GM18951 (cell line): ENCODE measurements at regions not wholly inside any gene's neighbourhood (a gene's known extent, or its start where the extent isn't known, plus 50 kb on each side); places are given as distances from the start of the nearest gene placed in this dataset.
"Not testable (repeated sequence)": the region's sequence is repeated elsewhere in the genome, so short reads cannot be mapped to it uniquely, and the experiment has no call there.

Source experiments
- POLR2A ChIP-seq: IDR thresholded peaks from 4 replicates; pipeline ENCODE4 v1.6.1; 2011; ENCODE audit warnings: mild to moderate bottlenecking; ENCODE audit not compliant: insufficient read length, insufficient read depth; ENCODE audit errors: extremely low read depth
- in situ Hi-C: fragments of 300-500 bp; cut with MboI; formaldehyde crosslinking; loops from one replicate; pipeline ENCODE4 v1.12.0; 2022; ENCODE audit warnings: low sequenced_read_pairs, mixed read lengths, inconsistent platforms; ENCODE audit not compliant: unreplicated experiment

DNA sequence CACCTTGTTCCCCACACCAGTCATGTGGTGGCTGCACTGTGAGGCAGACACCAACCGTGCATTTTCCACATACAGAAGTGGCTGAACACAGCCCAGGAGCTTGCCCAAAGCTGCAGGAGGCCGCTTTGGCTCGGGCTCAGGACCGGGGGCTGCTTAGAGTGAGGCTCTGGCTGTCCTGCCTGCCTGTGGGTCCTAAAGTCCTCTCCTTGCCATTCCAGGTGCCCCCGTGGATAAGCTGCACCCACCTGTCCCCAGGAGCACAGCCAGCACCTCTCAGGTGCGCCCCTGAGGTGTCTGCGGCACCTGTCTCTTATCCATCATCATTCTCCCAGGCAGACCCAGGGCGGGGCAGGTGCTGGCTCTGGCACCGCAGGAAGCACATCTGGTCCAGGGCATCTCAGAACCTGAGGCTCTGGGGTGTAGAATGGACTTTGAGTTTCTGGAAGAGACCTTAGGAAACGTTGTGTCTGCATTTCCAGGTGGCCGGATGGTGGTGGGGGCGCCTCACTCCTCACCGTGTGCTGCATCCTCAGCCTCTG, 180.5 kb upstream of the ZNF469 start:
- no peak for TF ChIP-seq POLR2A
- in situ Hi-C loops = no loop called here

DNA sequence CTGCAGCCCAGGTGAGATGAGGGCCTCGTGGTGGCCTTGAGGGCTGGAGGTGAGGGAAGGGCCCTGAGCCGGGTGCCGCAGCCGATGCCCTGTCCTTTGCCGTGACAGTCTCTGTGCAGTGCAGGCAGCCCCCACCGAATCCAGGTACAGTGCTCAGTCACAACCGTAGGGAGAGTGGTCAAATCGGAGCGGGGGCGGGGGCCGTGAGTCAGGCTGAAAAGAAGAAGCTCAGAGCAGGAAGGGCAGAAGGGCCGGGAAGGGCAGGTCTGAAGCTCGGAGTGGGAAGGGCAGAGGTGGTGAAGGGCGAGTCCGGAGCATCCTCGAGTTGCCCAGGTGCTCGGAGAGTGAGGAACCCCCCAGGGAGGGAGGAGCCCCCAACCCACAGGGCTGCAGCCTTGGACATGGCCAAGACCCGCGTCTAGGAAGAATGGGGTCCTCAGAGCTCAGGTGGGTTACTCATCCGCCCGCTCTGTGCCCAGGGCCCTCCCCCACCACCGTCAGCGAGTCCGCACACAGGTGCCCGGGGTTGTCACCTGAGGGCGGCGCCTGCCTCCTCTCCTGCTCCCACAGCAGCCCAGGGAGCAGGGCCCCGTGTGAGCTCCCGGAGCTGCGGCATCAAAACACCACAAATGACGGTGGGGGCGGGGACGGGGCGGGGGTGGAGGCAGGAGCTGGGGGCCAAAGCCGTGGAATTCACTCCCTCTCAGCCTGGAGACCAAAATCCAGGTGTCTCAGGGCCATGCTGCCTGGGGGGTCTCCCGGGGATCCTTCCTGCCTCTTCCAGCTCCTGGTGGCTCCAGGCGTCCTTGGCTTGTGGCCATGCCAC, 179.7 kb upstream of the ZNF469 start:
- in situ Hi-C loops = not testable (repeated sequence)

DNA sequence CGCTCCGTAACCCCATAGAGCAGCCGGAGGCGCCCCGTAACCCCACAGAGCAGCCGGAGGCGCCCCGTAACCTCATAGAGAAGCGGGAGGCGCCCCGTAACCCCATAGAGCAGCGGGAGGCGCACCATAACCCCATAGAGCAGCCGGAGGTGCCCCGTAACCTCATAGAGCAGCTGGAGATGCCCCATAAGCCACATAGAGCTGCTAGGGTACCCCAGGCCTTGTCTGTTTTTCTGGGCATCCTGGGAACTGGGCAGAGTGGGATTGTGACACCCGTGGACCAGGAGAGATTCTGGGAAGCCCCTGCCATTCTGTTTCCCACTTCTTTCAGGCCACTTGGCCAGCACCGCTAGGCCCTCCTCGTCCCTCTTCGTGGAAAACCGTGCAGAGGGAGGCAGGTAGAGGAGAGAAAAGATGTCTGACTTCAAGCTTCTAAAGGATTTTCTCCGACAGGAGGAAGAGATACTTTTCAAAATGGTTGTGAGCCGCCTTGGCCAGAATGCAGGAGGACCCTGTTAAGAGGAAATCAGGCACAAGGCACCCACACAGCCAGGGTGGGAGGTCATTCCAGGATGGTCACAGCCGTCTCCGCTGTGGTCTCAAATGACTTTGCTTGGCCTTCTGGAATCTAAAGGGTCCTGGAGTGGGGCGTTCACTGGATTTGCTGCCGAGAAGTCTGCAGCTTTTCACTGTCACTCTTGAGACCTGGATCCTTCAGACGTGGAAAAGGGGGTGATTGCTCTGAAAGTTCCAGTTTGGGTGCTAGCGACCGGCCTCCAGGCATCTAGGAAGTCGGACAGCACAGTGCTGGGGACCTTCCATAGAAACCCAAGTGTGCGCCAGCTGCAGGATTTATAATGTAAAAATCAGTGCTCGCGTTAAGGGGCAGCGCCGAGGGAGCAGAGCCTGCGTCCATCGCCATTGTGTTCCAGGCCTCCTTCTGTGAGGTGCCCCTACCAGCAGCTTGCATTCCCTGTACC, 178.3 kb upstream of the ZNF469 start:
- in situ Hi-C loops = not testable (repeated sequence)

DNA sequence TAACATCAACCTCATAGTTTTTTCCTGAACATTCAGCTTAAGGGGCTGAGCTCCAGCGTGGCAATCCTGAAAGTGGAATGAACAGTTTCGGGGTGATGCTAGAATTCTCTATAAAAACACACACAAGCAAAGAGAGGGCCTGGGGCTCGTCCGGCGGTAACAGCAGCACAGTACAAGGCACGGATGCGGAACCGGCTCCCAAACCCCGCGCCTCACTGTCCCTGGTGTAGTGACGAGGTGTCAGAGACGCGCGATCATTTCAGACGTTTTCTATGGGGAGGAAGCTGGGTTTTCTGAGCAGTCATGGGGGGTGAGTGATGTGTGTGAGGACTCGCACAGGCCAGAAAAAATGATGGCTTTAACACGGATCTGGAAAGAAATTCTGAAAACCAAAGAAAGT, 177.3 kb upstream of the ZNF469 start:
- in situ Hi-C loops = not testable (repeated sequence)

DNA sequence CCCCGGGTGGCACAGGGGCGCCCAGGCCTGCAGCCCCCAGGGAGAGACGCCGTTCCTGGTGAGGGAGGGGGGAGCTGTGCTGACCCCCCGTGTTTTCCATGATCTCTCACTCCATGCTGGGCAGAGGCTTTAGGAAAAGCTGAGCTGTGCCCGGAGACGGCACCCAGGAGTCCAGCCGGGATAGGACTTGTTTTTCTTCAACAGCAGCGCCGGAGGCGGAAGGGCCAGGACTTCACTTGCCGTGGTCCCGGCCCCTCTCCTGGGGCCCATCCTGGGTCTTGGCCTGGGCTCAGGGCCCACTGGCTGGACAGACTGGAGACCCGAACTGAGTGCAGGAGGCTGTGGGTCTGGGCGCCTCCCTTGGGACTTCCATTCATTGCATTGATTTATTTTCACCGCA, 176.8 kb upstream of the ZNF469 start:
- in situ Hi-C loops = not testable (repeated sequence)

DNA sequence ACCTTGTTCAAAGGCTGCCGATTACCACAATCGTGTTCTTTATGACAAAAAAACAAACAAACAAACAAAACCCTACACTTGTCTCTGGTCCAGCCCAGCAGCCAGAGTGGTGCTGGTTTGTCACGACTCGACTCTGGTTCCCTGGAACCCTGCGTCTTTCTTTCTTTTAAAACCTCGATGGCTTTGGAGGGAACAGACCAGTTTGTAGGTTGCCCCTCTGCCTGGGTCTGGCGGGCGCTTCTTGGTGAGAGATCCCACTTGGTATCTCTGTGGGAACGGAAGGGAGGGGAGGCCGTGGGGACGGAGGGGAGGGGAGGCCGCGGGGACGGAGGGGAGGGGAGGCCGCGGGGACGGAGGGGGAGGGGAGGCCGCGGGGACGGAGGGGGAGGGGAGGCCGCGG, 176.2 kb upstream of the ZNF469 start:
- in situ Hi-C loops = not testable (repeated sequence)

DNA sequence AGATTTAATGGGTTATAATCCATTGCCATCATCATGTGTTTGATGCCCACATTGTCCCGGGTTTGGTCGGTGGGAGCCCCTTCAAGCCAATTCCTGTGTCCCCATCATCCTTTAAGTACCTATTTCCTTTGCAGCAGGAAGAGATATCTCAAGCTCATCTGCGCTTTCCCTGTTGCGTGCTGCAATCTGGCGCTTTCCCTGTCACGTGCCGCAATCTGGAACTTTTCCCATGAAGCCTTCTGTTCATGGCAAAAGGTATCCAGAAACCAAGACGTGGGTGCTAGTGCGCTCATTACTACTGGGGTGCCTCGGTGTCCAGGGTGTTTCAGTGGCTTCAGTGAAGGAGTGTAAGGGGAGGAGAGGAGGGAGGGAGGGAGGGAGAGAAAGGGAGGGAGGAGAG, 174.6 kb upstream of the ZNF469 start:
- in situ Hi-C loops = no loop called here
- TF ChIP-seq POLR2A = no peak

DNA sequence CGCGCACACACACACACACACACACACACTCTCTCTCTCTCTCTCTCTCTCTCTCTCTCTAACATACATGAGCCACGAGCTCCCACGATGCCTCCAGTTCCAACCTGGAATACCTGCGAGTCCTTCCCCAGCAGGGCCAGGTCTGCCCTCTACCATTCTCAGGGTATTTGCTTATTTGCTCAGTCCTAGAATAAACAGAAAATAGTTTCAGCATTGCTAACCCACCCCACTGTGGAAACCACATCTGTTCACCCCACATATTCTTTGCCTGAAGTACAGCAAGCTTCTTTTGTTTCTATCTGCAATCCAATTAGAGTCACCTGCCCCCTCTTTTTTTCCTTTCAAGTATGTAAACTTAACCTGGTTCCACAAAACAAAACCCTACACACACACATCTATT, 174.0 kb upstream of the ZNF469 start:
- in situ Hi-C loops = not testable (repeated sequence)

DNA sequence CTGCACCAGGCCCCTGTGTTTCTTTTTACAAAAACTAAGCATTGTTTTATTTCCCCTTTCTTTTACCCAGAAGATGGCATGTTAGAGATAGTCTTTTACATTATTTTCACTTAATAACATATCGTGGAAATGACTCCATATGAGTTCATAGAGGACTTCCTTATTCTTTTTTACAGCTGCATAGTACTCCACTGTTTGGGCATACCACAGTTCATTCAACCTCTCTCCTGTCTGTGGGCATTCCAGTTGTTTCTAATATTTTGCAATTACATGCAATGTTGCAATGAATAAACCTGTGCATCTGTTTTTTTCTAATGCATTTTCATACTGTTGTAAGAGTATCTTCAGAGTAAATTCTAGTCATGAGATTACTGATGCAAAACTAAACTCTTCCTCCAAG, 173.2 kb upstream of the ZNF469 start:
- in situ Hi-C loops = not testable (repeated sequence)

DNA sequence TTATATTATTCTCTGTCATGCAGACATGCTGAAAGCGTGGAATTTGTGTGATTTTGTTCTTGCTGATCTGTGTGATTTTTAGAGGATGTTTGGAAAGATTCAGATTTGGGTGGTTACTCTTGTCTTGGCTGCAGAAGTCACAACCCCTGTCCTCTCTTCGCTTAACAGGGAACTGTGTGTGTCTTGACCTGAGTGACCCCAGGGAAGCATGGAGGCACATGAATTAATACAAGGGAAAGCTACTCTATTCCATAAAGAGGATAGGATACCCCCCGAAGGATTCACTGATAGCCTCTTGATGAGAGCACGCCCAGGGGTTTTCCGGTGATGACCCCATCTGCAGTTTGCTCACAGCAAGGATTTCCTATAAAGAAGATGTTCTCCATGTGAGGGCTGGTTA, 168.8 kb upstream of the ZNF469 start:
- in situ Hi-C loops = not testable (repeated sequence)

DNA sequence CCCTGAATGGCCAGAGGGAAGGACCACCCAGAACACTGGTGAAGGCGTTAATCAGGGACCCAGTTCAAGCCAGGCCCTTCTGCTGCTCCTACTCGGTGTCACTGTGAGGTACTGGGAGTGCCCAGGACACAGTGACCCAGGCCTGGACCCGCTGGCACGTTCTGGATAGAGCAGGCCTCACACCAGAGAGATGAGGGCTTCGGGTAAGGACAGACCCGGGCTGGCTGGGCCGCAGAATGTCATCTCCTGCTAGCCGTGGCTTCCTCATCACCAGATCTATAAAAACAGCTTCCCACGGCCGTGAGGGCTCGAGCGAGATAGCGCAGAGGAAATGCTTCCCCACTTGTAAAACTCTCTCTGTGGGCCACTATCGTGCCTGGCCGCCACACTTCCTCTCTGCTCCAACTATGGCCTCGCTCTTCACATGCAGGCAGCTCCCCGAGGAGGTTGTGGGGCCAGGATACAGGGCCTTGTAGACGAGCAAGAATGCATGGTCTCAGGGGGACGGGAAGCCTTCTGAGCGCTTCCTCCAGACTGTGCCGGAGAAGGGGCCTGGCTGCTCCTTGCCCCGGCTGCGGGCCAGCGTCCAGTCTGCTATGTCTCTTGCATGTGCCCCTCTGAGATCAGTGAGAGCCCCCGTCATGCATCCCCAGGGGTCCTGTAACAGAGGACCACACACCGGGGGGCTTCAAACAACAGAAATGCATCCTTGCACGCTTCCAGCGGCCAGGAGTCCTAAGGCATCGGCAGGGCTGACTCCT, 161.6 kb upstream of the ZNF469 start:
- in situ Hi-C loops = not testable (repeated sequence)

DNA sequence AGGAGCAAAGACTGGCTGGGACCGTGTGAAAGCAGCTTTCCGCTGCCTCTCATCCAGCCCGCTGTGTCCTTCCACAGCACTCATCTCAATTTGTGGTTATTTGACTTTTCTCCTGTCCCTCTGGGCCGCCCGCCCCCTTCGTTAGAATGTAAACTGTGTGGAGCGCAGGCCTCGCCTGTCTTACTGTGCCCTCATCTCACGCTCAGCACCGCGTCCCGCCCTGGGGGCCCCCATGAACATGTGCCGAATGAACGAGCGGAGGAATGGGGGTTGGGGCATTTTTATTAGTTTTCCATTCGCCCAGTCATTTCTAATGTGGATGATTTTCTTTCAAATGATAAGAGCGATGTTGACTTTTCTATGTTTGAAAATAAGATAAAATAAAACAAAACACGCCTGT, 159.1 kb upstream of the ZNF469 start:
- in situ Hi-C loops = not testable (repeated sequence)

DNA sequence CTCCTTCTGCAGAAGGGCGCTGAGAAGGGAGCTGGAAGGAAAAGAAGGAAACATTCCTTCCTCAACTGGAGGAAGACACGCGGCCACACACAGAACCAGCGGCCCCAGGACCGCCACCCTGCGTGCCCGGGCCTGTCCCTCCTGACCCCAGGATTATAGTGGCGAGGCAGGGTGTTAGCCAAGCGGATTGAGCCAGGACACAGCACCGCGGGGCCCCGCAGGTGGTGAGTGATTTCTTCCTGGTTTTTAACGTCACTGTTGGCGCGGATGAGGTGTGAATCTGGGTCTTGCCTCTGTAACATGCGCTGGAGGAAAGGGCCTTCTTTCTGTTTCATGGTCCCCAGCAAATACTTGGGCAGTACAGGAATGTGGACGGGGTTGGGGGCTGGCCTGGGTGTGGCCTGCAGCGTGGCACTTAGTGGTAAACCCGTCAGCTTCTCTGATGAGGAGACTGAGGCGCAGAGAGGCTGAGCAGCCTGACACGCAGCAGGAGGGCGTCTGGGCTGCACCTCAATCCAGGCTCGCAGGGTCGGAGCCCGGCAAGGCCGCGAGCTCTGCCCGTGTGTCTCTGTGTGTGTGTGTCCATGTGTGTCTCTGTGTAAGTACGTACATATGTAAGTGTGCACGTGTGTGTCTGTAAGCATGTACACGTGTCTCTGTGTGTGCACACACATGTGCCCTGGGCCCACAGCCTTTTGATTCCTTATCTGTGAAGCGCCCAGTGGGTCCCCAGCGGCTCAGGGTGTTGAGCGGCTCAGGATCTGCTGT, 158.4 kb upstream of the ZNF469 start:
- in situ Hi-C loops = not testable (repeated sequence)

DNA sequence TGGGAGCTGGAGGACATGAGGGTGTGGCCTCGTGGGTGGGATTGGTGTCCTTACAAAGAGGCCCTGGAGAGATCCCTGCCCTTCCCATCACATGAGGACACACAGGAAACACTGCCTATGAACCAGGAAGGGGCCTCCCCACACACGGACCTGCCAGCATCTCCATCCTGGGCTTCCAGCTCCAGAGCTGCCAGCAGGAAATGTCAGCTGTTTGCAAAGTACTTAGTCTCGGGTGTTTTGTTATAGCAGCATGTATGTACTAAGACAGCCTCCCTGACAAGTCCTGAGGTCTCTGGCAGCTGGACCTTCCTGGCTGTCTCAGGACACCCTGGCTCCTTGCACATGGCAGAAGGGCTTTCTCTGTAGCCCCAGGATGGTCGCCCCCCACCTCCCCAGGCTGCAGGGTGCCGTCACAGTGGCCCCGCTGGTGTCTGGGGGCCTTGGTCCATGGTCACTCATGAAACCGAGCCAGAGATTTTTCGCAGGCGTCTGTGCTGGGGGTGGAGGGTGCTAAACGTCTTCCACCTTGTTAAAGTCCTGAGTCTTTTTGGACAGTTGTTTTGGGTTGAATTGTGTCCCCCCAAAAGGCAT, 157.0 kb upstream of the ZNF469 start:
- in situ Hi-C loops = not testable (repeated sequence)

DNA sequence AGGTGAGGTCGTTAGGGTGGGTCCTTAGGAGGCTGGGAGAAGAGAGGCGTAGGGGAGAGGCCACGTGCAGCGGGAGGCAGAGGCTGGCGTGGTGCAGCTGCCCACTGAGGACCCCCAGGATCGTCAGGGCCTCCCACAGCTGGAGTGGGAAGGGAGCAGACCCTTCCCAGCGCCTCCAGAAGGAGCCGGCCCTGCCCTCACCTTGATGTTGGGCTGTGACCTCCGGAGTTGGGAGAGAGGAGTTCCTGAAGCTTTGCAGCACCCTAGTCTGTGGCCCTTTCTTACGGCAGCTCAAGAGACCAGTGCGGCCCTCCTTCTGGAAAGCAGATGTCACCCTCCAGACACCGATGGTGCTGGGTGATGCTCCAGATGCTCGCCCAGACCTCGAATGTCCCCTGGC, 156.5 kb upstream of the ZNF469 start:
- in situ Hi-C loops = not testable (repeated sequence)

DNA sequence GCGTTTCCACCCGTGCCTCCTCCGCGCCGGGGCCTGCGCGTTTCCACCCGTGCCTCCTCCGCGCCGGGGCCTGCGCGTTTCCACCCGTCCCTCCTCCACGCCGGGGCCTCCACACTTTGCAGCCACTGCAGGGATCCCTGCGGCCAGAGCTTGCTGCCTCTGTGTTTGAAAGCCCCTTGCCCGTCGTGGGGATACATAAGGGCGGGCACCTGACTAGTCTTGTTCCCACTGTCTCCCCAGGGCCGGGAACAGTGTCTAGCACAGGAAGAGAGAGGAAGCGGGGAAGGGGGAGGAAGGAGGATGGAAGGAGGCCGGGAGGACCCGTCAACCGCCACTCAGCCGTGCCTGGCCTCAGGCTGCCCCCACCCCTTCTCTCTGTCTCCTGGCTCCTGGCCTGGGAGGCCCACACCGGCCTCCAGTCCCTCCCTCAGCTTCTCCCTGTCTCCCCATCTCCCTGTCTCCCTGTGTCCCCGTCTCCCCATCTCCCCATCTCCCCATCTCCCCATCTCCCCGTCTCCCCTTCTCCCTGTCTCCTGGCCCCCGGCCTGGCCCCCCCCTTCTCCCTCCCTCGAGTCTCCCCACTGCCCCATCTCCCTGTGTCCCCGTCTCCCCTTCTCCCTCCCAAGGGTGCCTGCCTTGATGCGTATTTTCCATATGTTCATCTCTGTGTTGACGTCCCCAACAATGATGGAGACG, 155.6 kb upstream of the ZNF469 start:
- in situ Hi-C loops = not testable (repeated sequence)

DNA sequence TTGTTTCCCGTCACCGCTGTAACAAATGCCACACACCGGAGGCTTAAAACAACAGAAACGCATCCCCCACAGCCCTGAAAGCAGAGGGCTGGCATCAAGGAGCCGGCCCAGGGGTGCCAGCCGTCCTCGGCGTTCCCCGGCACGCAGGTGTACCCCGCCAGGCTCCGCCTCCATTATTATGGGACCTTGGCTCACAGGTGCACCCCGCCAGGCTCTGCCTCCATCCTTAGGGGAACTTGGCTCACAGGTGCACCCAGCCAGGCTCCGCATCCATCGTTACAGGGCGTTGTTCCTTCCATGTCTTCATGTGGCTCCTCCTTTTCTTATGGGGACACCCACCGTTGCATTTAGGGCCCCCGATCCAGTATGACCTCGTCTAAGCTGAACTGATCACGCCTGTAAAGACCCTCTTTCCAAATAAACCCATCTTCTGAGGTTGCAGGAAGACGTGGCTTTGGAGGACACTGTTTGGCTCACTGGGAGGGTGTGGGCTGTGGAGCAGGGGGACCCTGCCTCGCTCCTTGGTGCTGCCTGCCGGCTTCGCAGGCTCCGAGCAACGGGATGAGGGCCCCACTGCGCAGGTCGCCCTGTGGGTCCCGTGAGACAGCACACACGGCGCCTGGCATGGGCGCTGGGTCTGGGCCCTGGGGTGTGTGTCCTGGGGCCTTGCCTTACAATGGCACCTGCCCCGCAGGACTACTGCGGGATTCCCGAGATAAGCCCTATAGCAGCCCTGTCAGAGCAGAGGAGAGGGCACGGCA, 154.9 kb upstream of the ZNF469 start:
- in situ Hi-C loops = not testable (repeated sequence)
